ENCODE measurements at regions not wholly inside any gene's neighbourhood (a gene's known extent, or its start where the extent isn't known, plus 50 kb on each side); places are given as distances from the start of the nearest gene placed in this dataset.

GRCh38 chr5:68529581-68529980 lies 314.0 kb downstream of the PIK3R1 start:
- no peak for TF ChIP-seq CTCF (IDR thresholded peaks at IDR 0.05 in 8 of 11, conservative IDR thresholded peaks at IDR 0.05 in 3 of 11)
- TF ChIP-seq POLR2A (IDR thresholded peaks at IDR 0.05) = no peak
- TF ChIP-seq POLR2AphosphoS5 (IDR thresholded peaks at IDR 0.05) = no peak
